Endothelial cell of umbilical vein (primary cell): ENCODE measurements at regions not wholly inside any gene's neighbourhood (a gene's known extent, or its start where the extent isn't known, plus 50 kb on each side); places are given as distances from the start of the nearest gene placed in this dataset.

Experiments used
- BruUV-seq: library from RNA; stranded (reverse); fragments of 400-500 nt; replicated peaks from 2 replicates; lab custom pipeline; 2021; lab: Mats Ljungman, UMichigan
- CTCF ChIA-PET: fragments of 300-600, 350-600 bp; sonication (Branson Sonifier 250); formaldehyde crosslinking; loops from one replicate; lab custom pipeline; 2021; ENCODE audit warnings: antibody characterized with exemption, inconsistent platforms; lab: Charles Lee
- POLR2A ChIA-PET: fragments of 300-600, 350-600 bp; sonication (Branson Sonifier 250); formaldehyde crosslinking; loops from one replicate; lab custom pipeline; 2021; ENCODE audit warnings: antibody characterized with exemption, inconsistent platforms; lab: Charles Lee
- DNase-seq: peaks from one replicate; pipeline ENCODE4 v3.0.0-alpha.2; 2011; ENCODE audit warnings: low read depth, low spot score
- FAIRE-seq: peaks from 2 replicates; lab custom pipeline; 2011; peaks lifted over from hg19 to GRCh38; lab: Jason Lieb, UNC
- H2AFZ ChIP-seq: 2 replicates; pipeline ENCODE4 v1.6.0; 2012; ENCODE audit warnings: low read depth, low read length, control low read depth, inconsistent platforms
- H3K27ac ChIP-seq: 2 replicates; pipeline ENCODE4 v1.5.1; 2011; ENCODE audit warnings: low read depth, mild to moderate bottlenecking, control low read depth, low read length, moderate library complexity; ENCODE audit not compliant: insufficient read depth
- H3K27me3 ChIP-seq, 2 experiments: 2 replicates each; pipeline versions ENCODE4 v1.6.0 to v1.6.1; 2011; ENCODE audit warnings: low read length in 2 of 2, mixed read lengths in 1 of 2; ENCODE audit not compliant: control insufficient read depth in 2 of 2, insufficient read depth in 2 of 2
- H3K36me3 ChIP-seq, 2 experiments: 2 replicates in 1 of 2; 3 replicates in 1 of 2; pipeline ENCODE4 v1.5.1; 2011; ENCODE audit warnings: low read length in 2 of 2, mild to moderate bottlenecking in 1 of 2, moderate library complexity in 1 of 2; ENCODE audit not compliant: control insufficient read depth in 2 of 2, insufficient read depth in 2 of 2; ENCODE audit errors: extremely low read depth in 1 of 2
- H3K4me1 ChIP-seq: 3 replicates; pipeline ENCODE4 v1.5.1; 2011; ENCODE audit warnings: mild to moderate bottlenecking, low read length; ENCODE audit not compliant: control insufficient read depth, insufficient read depth; ENCODE audit errors: extremely low read depth
- H3K4me2 ChIP-seq: 2 replicates; pipeline ENCODE4 v1.6.1; 2011; ENCODE audit warnings: low read length, control low read depth, mixed read lengths; ENCODE audit not compliant: insufficient read depth
- H3K4me3 ChIP-seq, 3 experiments: fragments of 200-600 bp in 1 of 3; sonication (generic), shearing (Covaris generic) in 1 of 3; replicated peaks in 1 of 3; 2 replicates each; pipeline ENCODE4 v1.5.1; 2011 to 2016; ENCODE audit warnings: control low read depth in 3 of 3, low read length in 3 of 3, mild to moderate bottlenecking in 2 of 3, inconsistent platforms in 1 of 3, low read depth in 1 of 3, moderate library complexity in 1 of 3; ENCODE audit not compliant: insufficient read depth in 1 of 3
- H3K79me2 ChIP-seq: 2 replicates; pipeline ENCODE4 v1.6.0; 2012; ENCODE audit warnings: low read length, inconsistent platforms; ENCODE audit not compliant: control insufficient read depth, insufficient read depth
- H3K9ac ChIP-seq: replicated peaks from 2 replicates; pipeline ENCODE3; 2011; ENCODE audit warnings: low read length, control low read depth; ENCODE audit not compliant: insufficient read depth; ENCODE audit errors: extremely low read depth
- H3K9me1 ChIP-seq: replicated peaks from 3 replicates; pipeline ENCODE4 v1.6.0; 2011; ENCODE audit warnings: mild to moderate bottlenecking, low read length; ENCODE audit not compliant: control insufficient read depth, insufficient read depth; ENCODE audit errors: extremely low read depth
- H3K9me3 ChIP-seq: replicated peaks from 2 replicates; pipeline ENCODE4 v1.5.1; 2012; ENCODE audit warnings: low read length, inconsistent platforms; ENCODE audit not compliant: control insufficient read depth, insufficient read depth
- H4K20me1 ChIP-seq: replicated peaks from 2 replicates; pipeline ENCODE3; 2011; ENCODE audit warnings: mild to moderate bottlenecking, low read length; ENCODE audit not compliant: control insufficient read depth, insufficient read depth; ENCODE audit errors: extremely low read depth
- CTCF ChIP-seq, 2 donors: IDR thresholded peaks; 1 replicate in 1 of 2; 2 replicates in 1 of 2; pipeline ENCODE4 v1.5.1; 2011; ENCODE audit warnings: low read length in 2 of 2, mild to moderate bottlenecking in 2 of 2, moderate library complexity in 2 of 2, control low read depth in 1 of 2, inconsistent platforms in 1 of 2, low read depth in 1 of 2; ENCODE audit not compliant: insufficient read depth in 1 of 2; ENCODE audit errors: extremely low read depth in 1 of 2
- EZH2 ChIP-seq: IDR thresholded peaks from 2 replicates; pipeline ENCODE4 v1.6.1; 2012; ENCODE audit warnings: borderline replicate concordance, low read depth, mild to moderate bottlenecking, moderate library complexity, low read length, inconsistent platforms; ENCODE audit not compliant: severe bottlenecking
- FOS ChIP-seq: IDR thresholded peaks from 2 replicates; pipeline ENCODE4 v1.6.1; 2011; ENCODE audit warnings: mild to moderate bottlenecking, low read length, moderate library complexity, borderline replicate concordance; ENCODE audit not compliant: insufficient read depth
- GATA2 ChIP-seq: IDR thresholded peaks from 2 replicates; pipeline ENCODE4 v1.7.0; 2011; ENCODE audit warnings: low read depth, mild to moderate bottlenecking, moderate library complexity, mixed read lengths, low read length; ENCODE audit not compliant: insufficient read length, insufficient read depth
- JUN ChIP-seq: IDR thresholded peaks from 2 replicates; pipeline ENCODE4 v1.6.1; 2011; ENCODE audit warnings: borderline replicate concordance, low read depth; ENCODE audit not compliant: insufficient read length, insufficient read depth
- MAX ChIP-seq: IDR thresholded peaks from 2 replicates; pipeline ENCODE4 v1.6.1; 2011; ENCODE audit not compliant: insufficient read depth, insufficient read length
- MYC ChIP-seq: IDR thresholded peaks from one replicate; pipeline ENCODE4 v1.6.1; 2011; ENCODE audit warnings: mild to moderate bottlenecking, low read depth, low read length
- POLR2A ChIP-seq: IDR thresholded peaks from 2 replicates; pipeline ENCODE4 v1.6.1; 2012; ENCODE audit warnings: low read depth, mild to moderate bottlenecking, control low read depth, low read length
- POLR2AphosphoS5 ChIP-seq: IDR thresholded peaks from 2 replicates; pipeline ENCODE4 v1.6.1; 2012; ENCODE audit warnings: low read depth, mild to moderate bottlenecking, control low read depth, low read length, moderate library complexity; ENCODE audit not compliant: insufficient read depth
- dilution Hi-C: fragments of 300-500 bp; cut with MboI; formaldehyde crosslinking; loops from one replicate; pipeline ENCODE4 v1.15.0; 2019; ENCODE audit warnings: low sequenced_read_pairs; ENCODE audit not compliant: extremely low pct_ligation_motif_present
- intact Hi-C: fragments of 100-400 bp; cut with micrococcal nuclease; formaldehyde crosslinking; loops from one replicate; pipeline ENCODE4 v1.10.0; 2022

GRCh38 chr3:64848822-64849221 is 161.0 kb upstream of the ADAMTS9 start:
- H3K9me3 ChIP-seq = no peaks in the 10 kb centered on the region
- no peak for DNase-seq
- no peaks in the 10 kb centered on the region for H3K4me1 ChIP-seq
- no peak overlapping the region for H3K4me2 ChIP-seq
- intact Hi-C loops = no loop called here
- ChIA-PET CTCF (no interaction called here), POLR2A (no interaction called here)
- no peak for FAIRE-seq
- H3K27me3 ChIP-seq = no peaks in the 10 kb centered on the region
- H3K9ac ChIP-seq = no peak overlapping the region
- no peaks in the 10 kb centered on the region for H3K36me3 ChIP-seq
- dilution Hi-C loops = no loop called here
- H3K79me2 ChIP-seq = no peaks in the 10 kb centered on the region
- no TSS peak for BruUV-seq
- TF ChIP-seq EZH2 (no peak), POLR2A (no peak), CTCF (IDR thresholded peaks at IDR 0.05; ENCODE audit: extremely low read depth in 1 of 2, insufficient read depth in 1 of 2, low read depth in 1 of 2, low read length in 2 of 2) (no peak), FOS (no peak), MYC (no peak), MAX (no peak), JUN (no peak), GATA2 (no peak), POLR2AphosphoS5 (no peak)
- no peaks in the 10 kb centered on the region for H3K9me1 ChIP-seq
- H4K20me1 ChIP-seq = no peaks in the 10 kb centered on the region
- no peak overlapping the region for H2AFZ ChIP-seq
- no peak overlapping the region for H3K4me3 ChIP-seq
- no peak overlapping the region for H3K27ac ChIP-seq
